Neural progenitor cell (in vitro differentiated cells): ENCODE measurements at regions not wholly inside any gene's neighbourhood (a gene's known extent, or its start where the extent isn't known, plus 50 kb on each side); places are given as distances from the start of the nearest gene placed in this dataset.

ENCODE experiments used
- DNase-seq: peaks from one replicate; pipeline ENCODE4 v3.0.0-alpha.2; 2016; ENCODE audit warnings: low spot score
- H2AFZ ChIP-seq: fragments of 200-600 bp; sonication (generic); replicated peaks from 2 replicates; pipeline ENCODE4 v1.6.1; 2016; ENCODE audit warnings: antibody characterized with exemption
- H3F3A ChIP-seq: fragments of 200-600 bp; sonication (generic); 2 replicates; pipeline ENCODE4 v1.6.1; 2016; ENCODE audit warnings: antibody characterized with exemption, low read depth
- H3K27ac ChIP-seq: fragments of 200-600 bp; sonication (generic); 2 replicates; pipeline ENCODE4 v1.5.1; 2016; ENCODE audit warnings: mild to moderate bottlenecking
- H3K27me3 ChIP-seq: fragments of 200-600 bp; sonication (generic); 2 replicates; pipeline ENCODE4 v1.6.1; 2016; ENCODE audit warnings: mild to moderate bottlenecking, moderate library complexity
- H3K36me3 ChIP-seq: fragments of 200-600 bp; sonication (generic); 2 replicates; pipeline ENCODE4 v1.5.1; 2016
- H3K4me1 ChIP-seq: fragments of 200-600 bp; sonication (generic); 2 replicates; pipeline ENCODE4 v1.6.1; 2016; ENCODE audit warnings: mixed run types
- H3K4me2 ChIP-seq: fragments of 200-600 bp; sonication (generic); 2 replicates; pipeline ENCODE4 v1.6.1; 2016
- H3K4me3 ChIP-seq: fragments of 200-600 bp; sonication (generic); 2 replicates; pipeline ENCODE4 v1.5.1; 2016
- H3K79me2 ChIP-seq: fragments of 200-600 bp; sonication (generic); 2 replicates; pipeline ENCODE4 v1.6.1; 2016; ENCODE audit warnings: low read depth
- H3K9ac ChIP-seq: fragments of 200-600 bp; sonication (generic); 2 replicates; pipeline ENCODE4 v1.6.1; 2016
- H3K9me3 ChIP-seq: fragments of 200-600 bp; sonication (generic); 2 replicates; pipeline ENCODE4 v1.5.1; 2016; ENCODE audit warnings: low read depth
- H4K20me1 ChIP-seq: fragments of 200-600 bp; sonication (generic); 2 replicates; pipeline ENCODE4 v1.6.1; 2016; ENCODE audit warnings: low read depth
- H3K27ac Mint-ChIP-seq: 3 replicates; pipeline ENCODE4 v1.8.0; 2021; ENCODE audit warnings: mixed read lengths
- H3K27me3 Mint-ChIP-seq: 2 replicates; pipeline ENCODE4 v1.8.0; 2022; ENCODE audit warnings: low read depth, mild to moderate bottlenecking, inconsistent platforms, moderate library complexity, mixed read lengths; ENCODE audit not compliant: insufficient read depth
- H3K36me3 Mint-ChIP-seq: 3 replicates; pipeline ENCODE4 v1.8.0; 2021; ENCODE audit warnings: mixed read lengths
- H3K4me1 Mint-ChIP-seq: 3 replicates; pipeline ENCODE4 v1.8.0; 2021; ENCODE audit warnings: mixed read lengths
- H3K4me3 Mint-ChIP-seq: 3 replicates; pipeline ENCODE4 v1.8.0; 2021; ENCODE audit warnings: mild to moderate bottlenecking, moderate library complexity, mixed read lengths
- H3K9me3 Mint-ChIP-seq: 3 replicates; pipeline ENCODE4 v1.8.0; 2020; ENCODE audit warnings: mixed read lengths
- EZH2 ChIP-seq: fragments of 200-600 bp; sonication (generic); IDR thresholded peaks from 2 replicates; pipeline ENCODE4 v1.6.1; 2017; ENCODE audit warnings: antibody characterized with exemption, mild to moderate bottlenecking, moderate library complexity
- EZH2phosphoT487 ChIP-seq: fragments of 200-600 bp; sonication (generic); IDR thresholded peaks from 2 replicates; pipeline ENCODE4 v1.6.1; 2017; ENCODE audit warnings: antibody characterized with exemption
- TF ChIP-seq, protein P1 (sequence below): fragments of 200-600 bp; sonication (generic); IDR thresholded peaks from 2 replicates; pipeline ENCODE4 v1.5.1; 2017; ENCODE audit warnings: antibody characterized with exemption, mild to moderate bottlenecking

DNA sequence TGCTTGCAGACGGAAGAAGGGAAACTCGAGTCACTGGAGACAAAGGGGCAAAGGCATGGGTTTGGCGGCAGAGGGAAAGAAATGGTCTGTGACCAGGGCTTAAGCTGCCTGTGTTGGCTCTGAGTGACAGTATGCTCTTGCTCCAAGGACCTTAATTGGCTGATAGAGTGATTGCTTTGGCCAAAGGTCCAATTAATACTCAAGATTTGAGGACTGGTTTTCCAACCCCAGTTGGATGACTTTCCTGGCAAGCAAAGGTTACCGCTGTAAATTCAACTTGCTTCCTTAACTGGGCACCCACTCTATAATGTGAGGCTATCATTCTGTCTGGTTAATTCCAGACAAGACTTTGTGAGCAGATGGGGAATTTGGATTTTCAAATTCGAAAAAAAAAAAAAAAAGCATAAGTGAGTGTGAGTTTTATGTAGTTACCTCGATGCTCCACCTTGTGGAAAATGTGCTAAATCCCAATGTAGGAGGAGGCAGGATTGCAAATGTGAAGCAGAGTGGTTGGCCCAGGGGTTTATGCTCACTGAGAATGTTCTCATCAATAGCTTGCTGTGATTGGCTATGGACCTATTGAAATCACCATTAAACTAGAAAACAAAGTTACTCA, 150.7 kb upstream of the GMDS start:
- Histone ChIP-seq H3K4me1 (no peaks in the 10 kb centered on the region), H3K4me3 (no peak overlapping the region), H4K20me1 (no peaks in the 10 kb centered on the region), H3K9me3 (no peaks in the 10 kb centered on the region), H3K9ac (no peak overlapping the region), H3K27ac (no peak overlapping the region), H3K36me3 (no peaks in the 10 kb centered on the region), H3K4me2 (no peak overlapping the region), H3F3A (no peaks in the 10 kb centered on the region), H3K27me3 (no peaks in the 10 kb centered on the region), H2AFZ (no peak overlapping the region), H3K79me2 (no peaks in the 10 kb centered on the region)
- no peak overlapping the region for H3K27ac Mint-ChIP-seq
- H3K4me1 Mint-ChIP-seq = no peaks in the 10 kb centered on the region
- peaks cover 2% of the 10 kb centered on the region for H3K27me3 Mint-ChIP-seq
- H3K9me3 Mint-ChIP-seq = peaks cover 10% of the 10 kb centered on the region
- H3K4me3 Mint-ChIP-seq = no peak overlapping the region
- peaks cover 3% of the 10 kb centered on the region for H3K36me3 Mint-ChIP-seq
- TF ChIP-seq EZH2phosphoT487 = no peak
- no peak for TF ChIP-seq EZH2
- TF ChIP-seq, protein P1, sequence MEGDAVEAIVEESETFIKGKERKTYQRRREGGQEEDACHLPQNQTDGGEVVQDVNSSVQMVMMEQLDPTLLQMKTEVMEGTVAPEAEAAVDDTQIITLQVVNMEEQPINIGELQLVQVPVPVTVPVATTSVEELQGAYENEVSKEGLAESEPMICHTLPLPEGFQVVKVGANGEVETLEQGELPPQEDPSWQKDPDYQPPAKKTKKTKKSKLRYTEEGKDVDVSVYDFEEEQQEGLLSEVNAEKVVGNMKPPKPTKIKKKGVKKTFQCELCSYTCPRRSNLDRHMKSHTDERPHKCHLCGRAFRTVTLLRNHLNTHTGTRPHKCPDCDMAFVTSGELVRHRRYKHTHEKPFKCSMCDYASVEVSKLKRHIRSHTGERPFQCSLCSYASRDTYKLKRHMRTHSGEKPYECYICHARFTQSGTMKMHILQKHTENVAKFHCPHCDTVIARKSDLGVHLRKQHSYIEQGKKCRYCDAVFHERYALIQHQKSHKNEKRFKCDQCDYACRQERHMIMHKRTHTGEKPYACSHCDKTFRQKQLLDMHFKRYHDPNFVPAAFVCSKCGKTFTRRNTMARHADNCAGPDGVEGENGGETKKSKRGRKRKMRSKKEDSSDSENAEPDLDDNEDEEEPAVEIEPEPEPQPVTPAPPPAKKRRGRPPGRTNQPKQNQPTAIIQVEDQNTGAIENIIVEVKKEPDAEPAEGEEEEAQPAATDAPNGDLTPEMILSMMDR = no peak
- DNase-seq = no peak

DNA sequence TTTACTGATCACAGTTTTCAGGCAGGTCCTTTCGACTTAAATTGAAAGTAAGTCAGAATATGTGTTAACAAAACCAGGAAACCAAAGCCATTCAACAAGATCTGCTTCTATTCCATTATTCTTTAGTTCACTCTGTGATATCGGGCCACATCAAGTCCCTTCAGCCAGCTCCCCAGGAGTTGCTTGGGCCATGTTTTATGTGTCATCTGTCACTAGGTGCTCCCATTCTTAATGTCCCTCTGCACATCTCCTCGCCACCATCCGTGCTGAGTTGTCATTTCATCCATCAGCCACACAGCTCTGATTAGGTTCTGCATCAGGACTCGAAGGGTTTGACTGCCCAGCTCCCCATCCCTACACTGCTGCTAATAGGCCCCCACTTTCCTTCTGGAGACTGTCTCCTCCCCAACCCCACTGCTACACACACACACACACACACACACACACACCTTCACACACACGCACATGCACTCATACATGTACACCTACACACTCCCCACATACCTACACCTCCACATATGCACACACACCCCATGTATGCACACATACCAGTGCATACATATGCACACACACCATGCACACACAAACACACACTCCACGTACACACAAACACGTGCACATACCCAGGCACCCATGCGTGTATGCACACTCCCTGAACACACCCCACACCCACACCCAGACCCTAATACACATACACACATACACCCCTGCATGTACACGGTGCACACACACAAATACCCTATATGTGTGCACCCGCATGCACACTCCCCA, 143.3 kb upstream of the GMDS start:
- peaks cover 10% of the 10 kb centered on the region for H3K9me3 Mint-ChIP-seq
- Histone ChIP-seq H3K27me3 (no peaks in the 10 kb centered on the region), H3K79me2 (no peaks in the 10 kb centered on the region), H3K27ac (no peak overlapping the region), H3K4me3 (no peak overlapping the region), H3K9ac (no peak overlapping the region), H3K4me1 (no peaks in the 10 kb centered on the region), H4K20me1 (no peaks in the 10 kb centered on the region), H2AFZ (no peak overlapping the region), H3K36me3 (no peaks in the 10 kb centered on the region), H3K9me3 (no peaks in the 10 kb centered on the region), H3K4me2 (no peak overlapping the region), H3F3A (no peaks in the 10 kb centered on the region)
- peaks cover 2% of the 10 kb centered on the region for H3K27me3 Mint-ChIP-seq
- H3K4me1 Mint-ChIP-seq = no peaks in the 10 kb centered on the region
- no peak for DNase-seq
- no peak overlapping the region for H3K4me3 Mint-ChIP-seq
- peak overlapping the region; percentile 57 for H3K27ac Mint-ChIP-seq
- TF ChIP-seq, protein P1 = no peak
- TF ChIP-seq EZH2 (no peak), EZH2phosphoT487 (no peak)
- H3K36me3 Mint-ChIP-seq = no peaks in the 10 kb centered on the region

DNA sequence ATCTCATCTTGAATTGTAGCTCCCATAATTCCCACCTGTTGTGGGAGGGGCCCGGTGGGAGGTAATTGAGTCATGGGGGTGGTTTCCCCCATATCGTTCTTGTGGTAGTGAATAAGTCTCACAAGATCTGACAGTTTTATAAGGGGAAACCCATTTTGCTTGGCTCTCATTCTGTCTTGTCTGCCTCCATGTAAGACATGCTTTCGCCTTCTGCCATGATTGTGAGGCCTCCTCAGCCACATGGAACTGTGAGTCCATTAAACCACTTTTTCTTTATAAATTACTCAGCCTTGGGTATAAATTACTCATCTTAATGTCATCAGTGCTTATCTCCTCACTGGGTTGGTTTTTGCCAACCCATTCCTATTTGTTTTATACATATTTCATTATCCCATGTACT, 142.0 kb upstream of the GMDS start:
- no peaks in the 10 kb centered on the region for H4K20me1 ChIP-seq
- no peaks in the 10 kb centered on the region for H3K36me3 ChIP-seq
- no peaks in the 10 kb centered on the region for H3K36me3 Mint-ChIP-seq
- H3K9me3 Mint-ChIP-seq = peaks cover 5% of the 10 kb centered on the region
- H3K4me1 ChIP-seq = no peaks in the 10 kb centered on the region
- no peaks in the 10 kb centered on the region for H3K27me3 ChIP-seq
- peaks cover 2% of the 10 kb centered on the region for H3K27me3 Mint-ChIP-seq
- no peaks in the 10 kb centered on the region for H3K79me2 ChIP-seq
- no peak for DNase-seq
- H3K4me2 ChIP-seq = no peak overlapping the region
- H3K27ac ChIP-seq = no peak overlapping the region
- TF ChIP-seq, protein P1 = no peak
- no peak for TF ChIP-seq EZH2phosphoT487
- TF ChIP-seq EZH2 = no peak
- H3K4me3 Mint-ChIP-seq = no peak overlapping the region
- H3K27ac Mint-ChIP-seq = no peak overlapping the region
- H3K4me1 Mint-ChIP-seq = no peaks in the 10 kb centered on the region
- no peak overlapping the region for H2AFZ ChIP-seq
- no peak overlapping the region for H3K4me3 ChIP-seq
- no peaks in the 10 kb centered on the region for H3F3A ChIP-seq
- no peak overlapping the region for H3K9ac ChIP-seq
- no peaks in the 10 kb centered on the region for H3K9me3 ChIP-seq
